ENCODE measurements at regions not wholly inside any gene's neighbourhood (a gene's known extent, or its start where the extent isn't known, plus 50 kb on each side); places are given as distances from the start of the nearest gene placed in this dataset.

- TF ChIP-seq, protein P1, sequence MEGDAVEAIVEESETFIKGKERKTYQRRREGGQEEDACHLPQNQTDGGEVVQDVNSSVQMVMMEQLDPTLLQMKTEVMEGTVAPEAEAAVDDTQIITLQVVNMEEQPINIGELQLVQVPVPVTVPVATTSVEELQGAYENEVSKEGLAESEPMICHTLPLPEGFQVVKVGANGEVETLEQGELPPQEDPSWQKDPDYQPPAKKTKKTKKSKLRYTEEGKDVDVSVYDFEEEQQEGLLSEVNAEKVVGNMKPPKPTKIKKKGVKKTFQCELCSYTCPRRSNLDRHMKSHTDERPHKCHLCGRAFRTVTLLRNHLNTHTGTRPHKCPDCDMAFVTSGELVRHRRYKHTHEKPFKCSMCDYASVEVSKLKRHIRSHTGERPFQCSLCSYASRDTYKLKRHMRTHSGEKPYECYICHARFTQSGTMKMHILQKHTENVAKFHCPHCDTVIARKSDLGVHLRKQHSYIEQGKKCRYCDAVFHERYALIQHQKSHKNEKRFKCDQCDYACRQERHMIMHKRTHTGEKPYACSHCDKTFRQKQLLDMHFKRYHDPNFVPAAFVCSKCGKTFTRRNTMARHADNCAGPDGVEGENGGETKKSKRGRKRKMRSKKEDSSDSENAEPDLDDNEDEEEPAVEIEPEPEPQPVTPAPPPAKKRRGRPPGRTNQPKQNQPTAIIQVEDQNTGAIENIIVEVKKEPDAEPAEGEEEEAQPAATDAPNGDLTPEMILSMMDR (IDR thresholded peaks at IDR 0.05; ENCODE audit: poor library complexity) = no peak
- TF ChIP-seq EZH2 (IDR thresholded peaks at IDR 0.05; ENCODE audit: borderline replicate concordance) (no peak), EZH2phosphoT487 (IDR thresholded peaks at IDR 0.05; ENCODE audit: low read depth, severe bottlenecking, unreplicated experiment) (no peak)
These were observed 739.1 kb upstream of the ATXN7L3B start for GRCh38 chr12:73798523-73798922.

All from hepatocyte (in vitro differentiated cells).